GM18498 (cell line): ENCODE measurements at regions not wholly inside any gene's neighbourhood (a gene's known extent, or its start where the extent isn't known, plus 50 kb on each side); places are given as distances from the start of the nearest gene placed in this dataset.
"Not testable (repeated sequence)": the region's sequence is repeated elsewhere in the genome, so short reads cannot be mapped to it uniquely, and the experiment has no call there.

Source experiments
- ATAC-seq: cut with Tn5 transposase; IDR thresholded peaks from one replicate; pipeline ENCODE4 v1.9.1; 2021; ENCODE audit warnings: mild to moderate bottlenecking, moderate library complexity; ENCODE audit not compliant: unreplicated experiment

- no peak for ATAC-seq
These were observed 53.6 kb downstream of the ARF6 start for GRCh38 chr14:49946320-49947141.

GRCh38 chr14:49947506-49947905 lies 54.6 kb downstream of the ARF6 start:
- ATAC-seq: no peak

- ATAC-seq: no peak
These were observed 57.7 kb downstream of the ARF6 start for GRCh38 chr14:49950275-49951228.

GRCh38 chr14:49951229-49951607 lies 58.3 kb downstream of the ARF6 start:
- ATAC-seq: no peak

- ATAC-seq: no peak
These were observed 58.9 kb downstream of the ARF6 start for GRCh38 chr14:49951691-49952345.

GRCh38 chr14:49953196-49953595 lies 60.3 kb downstream of the ARF6 start:
- no peak for ATAC-seq

GRCh38 chr14:49954171-49954631 lies 61.3 kb downstream of the ARF6 start:
- no peak for ATAC-seq

- no peak for ATAC-seq
These were observed 62.1 kb downstream of the ARF6 start for GRCh38 chr14:49955024-49955423.

GRCh38 chr14:49957089-49957852 lies 64.4 kb downstream of the ARF6 start:
- no peak for ATAC-seq

- ATAC-seq: peak; percentile 52
These were observed 67.0 kb downstream of the ARF6 start for GRCh38 chr14:49959822-49960408.

GRCh38 chr14:49960453-49960852 lies 67.6 kb downstream of the ARF6 start:
- ATAC-seq: no peak

- ATAC-seq: peak; percentile 56
These were observed 68.7 kb downstream of the ARF6 start for GRCh38 chr14:49961270-49962222.

GRCh38 chr14:49962621-49963020 lies 69.7 kb downstream of the ARF6 start:
- ATAC-seq: peak; percentile 49

GRCh38 chr14:49965068-49965651 lies 72.3 kb downstream of the ARF6 start:
- not testable (repeated sequence) for ATAC-seq

- no peak for ATAC-seq
These were observed 73.5 kb downstream of the ARF6 start for GRCh38 chr14:49966304-49966809.

GRCh38 chr14:49966971-49967630 lies 74.2 kb downstream of the ARF6 start:
- ATAC-seq: no peak

GRCh38 chr14:49969961-49970360 lies 77.1 kb downstream of the ARF6 start:
- ATAC-seq: no peak
